ENCODE measurements at regions not wholly inside any gene's neighbourhood (a gene's known extent, or its start where the extent isn't known, plus 50 kb on each side); places are given as distances from the start of the nearest gene placed in this dataset.

DNA sequence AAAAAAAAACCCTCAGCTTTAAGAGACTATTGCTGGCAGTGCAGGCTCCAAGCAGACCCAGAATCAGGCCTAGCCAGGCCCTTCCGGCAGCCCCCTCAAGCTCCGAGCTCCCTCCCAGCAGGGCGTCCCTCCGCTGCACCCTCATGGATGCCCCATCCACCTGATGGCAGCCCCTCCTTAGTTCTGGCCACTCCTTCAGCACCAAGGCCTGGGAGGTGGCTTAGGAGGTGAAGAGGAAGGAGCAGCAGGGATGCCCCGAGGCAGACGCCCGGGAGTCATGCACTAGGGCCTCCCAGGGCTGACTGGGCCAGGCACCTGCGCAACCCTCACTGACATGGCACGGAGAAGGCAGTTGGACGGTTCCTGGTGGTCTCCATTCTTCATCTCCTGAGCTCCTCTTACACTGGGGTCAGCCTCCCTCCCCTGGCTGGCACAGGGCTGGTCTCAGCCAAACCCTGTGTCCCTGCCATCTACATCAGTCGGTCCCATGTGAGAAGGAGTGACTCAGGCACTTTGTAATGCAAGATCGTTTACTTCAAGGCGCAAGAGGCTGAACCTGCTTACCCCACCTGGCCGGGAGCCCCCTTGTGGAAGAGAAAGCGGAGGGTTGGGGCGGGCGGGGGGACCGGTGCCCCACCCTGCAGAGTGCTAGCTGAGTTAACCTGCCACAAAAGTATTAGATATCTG lies 53.5 kb upstream of the ID2 start:
- no peak for DNase-seq

DNA sequence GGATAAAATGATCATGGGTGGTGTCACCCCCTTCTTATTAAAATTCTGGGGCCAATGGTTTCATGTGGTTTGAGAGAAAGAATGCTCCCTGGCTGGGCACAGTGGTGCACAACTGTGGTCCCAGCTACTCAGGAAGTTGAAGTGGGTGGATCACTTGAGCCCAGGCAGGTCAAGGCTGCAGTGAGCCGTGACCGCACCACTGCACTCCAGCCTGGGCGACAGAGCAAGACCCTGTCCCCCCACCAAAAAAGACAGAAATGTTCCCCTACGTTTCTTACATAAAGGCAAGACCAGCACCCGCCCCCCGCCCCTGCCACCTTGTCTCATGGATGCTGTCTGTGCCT lies 53.0 kb upstream of the ID2 start:
- DNase-seq: no peak

DNA sequence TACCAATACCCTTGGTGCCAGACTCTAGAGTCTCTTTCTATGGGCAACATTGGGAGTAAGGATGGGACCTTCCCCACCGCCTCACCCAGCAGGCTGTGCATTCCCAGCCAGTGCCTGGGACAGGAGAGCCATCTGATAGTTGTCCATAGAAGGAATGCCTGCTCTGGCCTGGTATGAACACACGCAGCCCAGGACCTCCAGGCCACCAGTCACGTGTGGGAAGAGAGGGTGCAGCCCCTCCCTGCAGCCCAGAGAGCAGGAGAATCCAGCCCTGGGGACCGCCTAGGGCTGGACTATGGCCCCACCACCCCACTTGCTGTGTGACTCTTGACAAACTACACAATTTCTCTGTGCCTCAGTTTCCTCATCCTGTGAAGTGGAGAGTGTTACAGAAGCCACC lies 52.5 kb upstream of the ID2 start:
- peak in 1 of 3 donors; percentile 3 for DNase-seq

DNA sequence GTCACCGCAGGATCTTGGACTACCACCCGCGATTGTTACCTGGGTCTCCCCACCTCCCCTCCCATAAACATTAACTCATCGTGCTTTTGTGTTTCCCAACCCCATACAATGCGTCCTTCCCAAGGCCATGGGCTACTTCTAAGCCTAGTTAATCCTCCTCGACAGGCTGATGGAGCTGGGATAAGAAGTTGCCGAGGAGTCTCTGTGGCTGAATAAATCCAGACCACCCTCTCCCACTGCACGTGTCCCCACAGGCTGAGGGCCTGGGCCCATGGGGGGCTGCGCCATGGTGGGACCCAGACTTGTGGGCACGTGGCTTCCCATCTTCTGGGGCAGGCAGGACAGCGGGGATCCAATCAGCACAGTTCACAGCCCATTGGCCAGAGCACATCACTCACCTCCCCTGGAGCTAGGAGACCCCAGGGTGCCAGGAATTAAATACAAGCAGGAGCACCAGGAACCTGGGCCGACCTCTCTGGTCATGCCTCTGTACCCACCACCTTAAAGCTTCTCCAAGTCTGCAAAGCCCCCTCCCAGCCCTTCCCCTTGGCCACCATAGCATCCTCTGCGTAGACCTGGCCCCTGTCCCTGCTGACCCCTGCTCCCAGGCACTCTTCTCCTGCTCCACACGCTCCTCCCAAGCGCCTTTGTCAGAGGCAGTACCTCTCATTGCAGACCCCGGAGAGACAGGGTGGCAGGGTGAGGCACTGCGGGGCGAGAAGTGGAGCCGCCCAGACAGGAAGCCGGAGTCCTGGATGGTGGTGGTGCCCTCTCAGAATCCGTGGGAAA lies 51.0 kb upstream of the ID2 start:
- DNase-seq: no peak

DNA sequence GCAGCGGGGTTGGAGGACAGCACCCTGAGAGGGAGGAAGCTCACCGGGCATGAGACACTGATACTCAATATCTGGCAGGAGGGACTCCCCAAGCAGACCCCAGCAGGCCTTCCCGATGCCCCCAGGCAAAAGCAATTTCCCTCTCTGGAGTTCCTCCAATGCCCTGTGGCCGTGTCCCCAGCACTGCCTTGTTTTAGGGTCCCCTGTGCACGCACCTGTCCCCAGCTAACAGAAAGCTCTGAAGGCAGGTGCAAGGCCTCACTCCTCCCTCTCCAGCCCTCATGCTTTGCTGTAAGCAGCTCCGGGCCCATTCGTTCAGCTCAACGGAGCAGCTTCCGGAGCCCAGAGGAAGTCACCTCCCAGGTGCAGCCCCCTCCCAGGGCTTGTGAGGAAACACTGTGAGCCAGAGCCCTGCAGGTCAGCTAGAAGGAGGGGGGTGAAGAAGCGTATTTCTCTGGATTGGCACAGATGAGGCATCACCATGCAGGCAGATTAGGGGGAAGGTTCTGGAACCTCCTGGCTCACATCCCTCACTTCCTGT lies 50.3 kb upstream of the ID2 start:
- DNase-seq: no peak
